ENCODE measurements at regions not wholly inside any gene's neighbourhood (a gene's known extent, or its start where the extent isn't known, plus 50 kb on each side); places are given as distances from the start of the nearest gene placed in this dataset.
"Not testable (repeated sequence)": the region's sequence is repeated elsewhere in the genome, so short reads cannot be mapped to it uniquely, and the experiment has no call there.

DNA sequence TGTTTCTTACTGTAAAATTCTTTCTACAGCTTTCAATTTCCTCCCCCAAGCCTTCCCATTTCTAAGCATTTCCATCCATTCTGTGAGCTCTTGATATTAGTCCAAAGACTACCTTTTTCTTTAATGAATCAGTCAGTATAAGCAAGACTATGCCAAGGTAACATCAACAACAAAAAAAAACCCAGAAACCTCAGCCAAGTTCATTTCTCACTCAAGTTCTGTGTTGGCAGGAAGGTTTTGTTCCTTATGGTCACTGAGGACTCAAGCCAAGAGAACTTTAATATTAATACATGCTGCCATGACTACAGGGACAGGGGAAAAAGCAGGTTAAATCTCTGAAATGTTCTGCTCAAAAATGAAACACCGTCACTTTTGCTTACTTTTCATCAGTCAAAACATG is 621.2 kb upstream of the NRP1 start:
- peak; percentile 15 for DNase-seq

DNA sequence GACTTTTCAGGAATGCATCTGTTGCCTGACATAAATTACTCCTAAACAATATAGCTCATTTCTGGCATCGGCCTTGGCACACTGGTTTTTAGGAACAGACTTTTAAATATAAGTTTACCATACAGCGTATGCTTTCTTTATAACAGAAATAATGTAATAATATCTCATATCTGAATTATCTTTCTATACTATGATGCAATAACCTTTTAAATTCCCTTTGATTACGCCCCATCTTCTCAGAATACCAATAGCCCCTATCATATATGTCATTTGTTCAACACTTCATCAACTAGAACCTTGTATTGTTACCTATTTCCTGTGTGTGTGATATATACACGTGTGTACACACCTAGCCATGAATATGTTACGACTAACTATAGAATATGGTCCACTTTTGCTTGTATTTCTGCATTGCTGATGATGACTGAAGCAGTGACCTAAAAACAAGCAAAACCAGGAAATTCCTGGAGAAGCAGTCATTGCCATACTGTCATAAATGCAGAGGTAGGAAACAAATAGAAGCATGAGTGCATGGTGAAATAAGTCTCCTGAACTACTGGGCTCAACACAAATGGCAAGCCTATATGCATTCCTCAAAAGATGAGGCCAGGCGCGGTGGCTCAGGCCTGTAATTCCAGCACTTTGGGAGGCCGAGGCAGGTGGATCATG is 618.4 kb upstream of the NRP1 start:
- peak; percentile 74 for DNase-seq

DNA sequence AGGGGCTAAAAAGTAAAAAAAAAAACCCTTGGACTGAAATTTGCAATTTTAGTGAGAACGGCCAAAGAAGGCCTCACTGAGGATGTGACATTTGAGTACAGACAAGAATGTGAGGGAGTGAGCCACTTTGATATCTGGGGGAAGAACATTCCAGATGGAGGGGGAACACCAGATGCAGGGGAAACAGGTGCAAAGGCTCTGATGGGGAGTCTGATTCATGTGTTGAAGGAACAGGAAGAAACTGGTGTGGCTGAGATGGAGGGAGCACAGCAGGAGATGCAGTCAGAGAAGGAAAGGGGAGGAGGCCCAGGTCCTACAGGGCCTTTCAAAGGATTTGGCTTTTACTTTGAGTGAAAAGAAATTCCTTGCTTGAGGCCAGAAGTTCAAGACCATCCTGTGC is 615.7 kb upstream of the NRP1 start:
- no peak for DNase-seq

DNA sequence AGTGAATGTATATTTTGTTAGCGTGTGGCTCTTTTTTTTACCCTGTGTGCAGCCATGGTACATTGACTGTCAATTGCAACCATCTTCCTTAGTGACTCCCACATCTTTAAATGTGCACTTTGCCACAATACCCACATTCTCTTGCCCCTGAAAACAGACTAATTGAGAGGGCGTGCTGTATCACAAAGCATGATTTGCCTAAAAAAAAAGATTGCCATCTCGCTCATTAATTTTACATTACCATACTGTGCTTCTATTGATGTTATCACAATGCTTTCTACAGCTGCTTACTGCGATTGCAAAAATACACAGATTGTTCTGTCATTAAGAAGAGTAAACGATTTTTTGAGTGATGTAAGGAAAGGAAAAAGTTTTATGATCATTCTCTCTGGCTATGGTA is 613.1 kb upstream of the NRP1 start:
- DNase-seq: no peak

DNA sequence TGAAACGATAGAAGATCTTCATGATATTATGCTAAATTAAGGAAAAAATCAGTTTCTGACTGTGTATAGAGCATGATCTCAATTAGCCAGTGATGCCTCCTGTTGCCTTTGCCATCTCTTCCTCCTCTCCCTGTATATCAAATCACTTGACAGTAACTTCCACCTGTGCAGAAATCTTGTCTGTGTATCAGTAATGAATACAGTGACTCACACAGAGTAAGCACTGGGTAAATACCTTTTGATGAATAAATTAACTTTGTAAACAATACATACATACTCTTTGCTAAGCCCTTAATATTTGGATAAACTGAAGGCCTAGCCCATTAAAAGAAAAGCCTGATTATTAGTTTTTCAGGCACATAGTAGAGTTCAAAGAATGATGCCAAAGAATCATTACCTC is 610.6 kb upstream of the NRP1 start:
- no peak for DNase-seq

DNA sequence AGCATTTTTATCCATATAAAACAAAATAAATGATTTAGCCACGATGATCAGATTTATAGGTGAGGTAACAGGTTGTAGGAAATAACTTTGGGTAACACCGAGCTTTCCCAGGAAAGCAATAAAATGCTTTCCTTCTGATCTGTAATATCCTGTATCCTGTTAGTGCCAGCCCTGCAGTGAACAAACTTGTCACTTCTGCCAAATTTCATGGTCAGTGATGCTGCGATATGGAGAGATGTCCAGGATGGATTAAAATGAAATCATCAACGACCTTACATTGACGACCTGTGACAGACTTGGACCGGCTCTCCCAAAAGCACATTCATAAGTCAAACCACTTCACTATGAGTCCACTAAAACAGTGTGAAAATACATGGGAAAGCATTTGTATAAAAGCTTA is 608.0 kb upstream of the NRP1 start:
- no peak for DNase-seq

DNA sequence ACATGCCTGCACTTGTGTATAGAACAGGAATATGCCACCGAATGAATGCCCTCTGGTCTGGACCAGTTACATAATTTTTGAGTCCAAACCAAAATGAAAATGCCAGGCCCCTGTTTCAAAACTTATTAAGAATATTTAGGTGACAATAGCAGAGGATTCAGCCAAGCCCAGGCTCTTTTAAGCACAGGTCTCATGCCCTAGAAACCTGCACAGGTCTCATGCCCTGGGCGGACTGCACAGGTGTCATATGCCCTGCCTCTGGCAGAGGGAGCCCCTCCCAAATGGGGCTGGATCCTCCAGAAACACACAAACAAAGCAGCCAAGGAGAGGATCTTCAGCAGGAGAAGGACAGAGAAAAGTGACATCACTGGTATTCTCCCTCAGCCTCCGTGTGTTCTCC is 605.4 kb upstream of the NRP1 start:
- no peak for DNase-seq

DNA sequence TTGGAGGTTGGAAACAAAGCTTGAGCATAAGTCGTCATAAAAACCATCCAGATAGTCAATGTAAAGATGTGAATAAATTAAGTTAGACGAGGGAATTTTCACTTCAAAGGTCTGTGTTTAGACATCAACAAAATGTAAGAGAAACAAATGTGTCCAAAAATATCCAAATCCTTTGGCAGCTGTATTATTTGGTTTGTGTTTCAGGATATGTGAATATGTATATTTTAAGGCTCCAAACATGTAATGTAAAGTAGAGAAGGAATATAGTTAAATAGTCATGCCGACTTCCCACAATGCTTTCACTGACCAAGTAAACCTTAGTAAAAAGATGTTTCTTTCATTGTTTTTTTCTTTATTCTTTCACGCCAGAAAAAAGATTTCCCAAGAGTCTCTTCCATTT is 604.9 kb upstream of the NRP1 start:
- DNase-seq: no peak

DNA sequence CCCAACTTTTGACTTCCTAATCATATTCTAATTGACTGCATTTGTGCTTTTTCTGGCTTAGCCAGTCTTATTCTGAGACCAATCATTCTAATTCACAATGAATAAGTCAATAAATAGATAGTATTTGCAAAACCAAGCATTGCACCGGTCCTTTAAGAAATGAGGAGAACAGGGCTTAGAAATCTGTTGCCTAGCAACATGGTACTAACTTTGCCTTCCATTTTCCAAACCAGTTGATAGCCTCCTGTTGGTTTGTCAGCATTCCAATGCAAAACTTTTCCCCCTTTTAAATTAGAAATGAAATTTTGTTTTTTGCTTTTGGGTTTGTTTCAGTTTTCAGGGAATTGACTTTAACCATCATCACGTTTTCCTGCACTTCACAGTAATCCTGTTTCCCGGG is 603.5 kb upstream of the NRP1 start:
- no peak for DNase-seq

DNA sequence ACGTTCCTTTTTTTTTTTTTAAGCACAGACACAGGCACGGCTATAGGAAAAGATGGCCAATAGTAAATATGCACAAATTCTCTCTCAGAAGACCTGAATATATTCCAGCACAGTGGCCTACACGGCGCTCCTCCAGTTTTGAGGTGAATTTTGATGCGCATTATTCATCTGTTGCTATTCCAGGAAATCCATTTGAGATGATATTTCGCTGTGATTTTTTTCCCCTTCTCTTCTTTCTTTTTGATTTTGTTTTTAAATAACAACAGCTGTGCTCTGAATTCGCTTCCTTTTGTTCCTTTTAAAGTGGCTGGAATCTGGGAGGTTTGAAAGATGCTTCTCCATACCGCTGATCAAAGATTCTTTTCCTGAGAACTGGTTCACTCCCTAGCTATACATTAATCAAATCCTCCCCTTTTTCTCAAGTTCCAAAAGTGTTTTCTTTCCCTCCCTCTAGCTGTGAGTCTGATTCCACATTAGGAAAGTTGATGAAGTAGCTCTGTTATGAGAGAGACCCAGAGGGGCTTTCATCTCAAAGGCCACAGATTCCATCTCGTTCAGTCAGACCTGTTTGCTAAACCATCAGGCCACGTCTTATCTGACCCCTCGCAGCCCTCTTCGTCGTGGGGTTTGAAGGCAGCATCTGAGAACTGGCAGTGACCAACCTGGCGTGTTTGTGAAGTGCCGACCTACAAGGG is 602.7 kb upstream of the NRP1 start:
- DNase-seq: no peak

DNA sequence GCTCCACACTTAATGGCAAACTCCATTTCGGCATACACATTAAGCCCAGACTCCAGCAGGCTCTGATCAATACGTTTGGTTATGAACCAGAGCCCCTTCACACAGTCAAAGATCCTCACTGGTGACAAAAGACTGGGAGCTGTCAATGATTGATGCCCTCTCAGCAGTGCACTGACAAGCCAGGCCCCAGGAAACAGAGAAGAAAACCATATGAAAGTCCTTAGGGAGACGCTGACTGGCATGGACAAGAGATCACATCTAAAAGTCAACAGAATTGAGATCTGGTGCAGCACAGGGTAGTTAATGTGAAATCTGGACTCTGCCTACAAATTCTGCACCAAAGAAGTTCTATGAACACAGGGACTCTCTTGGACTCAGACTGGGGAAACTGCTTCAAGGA is 600.9 kb upstream of the NRP1 start:
- DNase-seq: no peak

DNA sequence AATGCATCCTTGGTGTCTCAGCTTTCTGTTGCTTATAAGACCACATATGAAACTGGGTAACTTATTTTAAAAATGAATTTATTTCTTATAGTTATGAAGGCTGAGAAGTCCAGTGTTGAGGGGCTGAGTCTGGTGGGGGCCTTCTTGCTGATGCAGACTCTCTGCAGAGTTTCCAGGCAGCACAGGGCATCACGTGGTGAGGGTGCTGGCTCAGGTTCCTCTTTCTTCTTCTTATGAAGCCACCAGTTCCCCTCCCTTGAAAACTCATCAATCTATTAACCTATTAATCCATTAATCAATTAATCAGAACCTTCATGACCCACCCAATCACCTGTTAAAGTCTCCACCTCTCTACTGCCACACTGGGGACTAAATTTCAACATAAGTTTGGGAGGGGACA is 595.6 kb upstream of the NRP1 start:
- no peak for DNase-seq

DNA sequence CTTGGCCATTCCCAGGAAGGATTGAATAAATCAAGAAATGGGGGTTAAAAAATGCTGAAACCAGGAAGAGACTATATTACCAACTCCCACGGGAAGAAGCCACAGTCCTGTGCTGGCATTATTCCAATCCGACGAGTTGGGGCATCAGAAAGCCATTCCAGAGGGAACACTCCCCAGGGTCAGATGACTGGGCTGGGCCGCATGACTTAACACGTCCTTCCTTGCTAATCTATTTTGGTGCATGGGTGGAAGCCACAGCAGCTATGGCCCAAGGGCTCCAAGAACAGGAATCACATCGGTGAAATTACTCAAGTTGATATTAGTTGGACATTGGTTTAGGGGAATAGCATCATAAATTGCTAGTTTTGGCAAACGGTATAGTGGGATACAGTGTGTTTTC is 592.9 kb upstream of the NRP1 start:
- DNase-seq: peak; percentile 22

DNA sequence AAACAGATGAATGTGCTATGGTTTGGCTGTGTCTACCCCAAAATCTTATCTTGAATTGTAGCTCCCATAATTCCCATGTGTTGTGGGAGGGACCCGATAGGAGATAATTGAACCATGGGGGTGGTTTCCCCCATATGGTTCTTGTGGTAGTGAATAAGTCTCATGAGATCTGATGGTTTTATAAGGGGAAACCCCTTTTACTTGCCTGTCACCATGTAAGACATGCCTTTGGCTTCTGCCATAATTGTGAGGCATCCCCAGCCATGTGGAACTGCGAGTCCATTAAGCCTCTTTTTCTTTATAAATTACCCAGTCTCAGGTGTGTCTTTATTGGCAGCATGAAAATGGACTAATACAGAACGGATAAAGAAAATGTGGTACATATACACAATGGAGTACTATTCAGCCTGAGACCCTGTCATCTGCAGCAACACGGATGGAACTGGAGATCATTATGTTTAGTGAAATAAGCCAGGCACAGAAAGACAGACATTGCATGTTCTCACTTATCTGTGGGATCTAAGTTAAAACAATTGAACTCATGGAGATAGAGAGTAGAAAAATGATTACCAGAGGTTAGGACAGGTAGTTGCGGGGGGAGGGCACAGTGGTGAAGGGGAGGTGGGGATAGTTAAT is 587.6 kb upstream of the NRP1 start:
- no peak for DNase-seq

DNA sequence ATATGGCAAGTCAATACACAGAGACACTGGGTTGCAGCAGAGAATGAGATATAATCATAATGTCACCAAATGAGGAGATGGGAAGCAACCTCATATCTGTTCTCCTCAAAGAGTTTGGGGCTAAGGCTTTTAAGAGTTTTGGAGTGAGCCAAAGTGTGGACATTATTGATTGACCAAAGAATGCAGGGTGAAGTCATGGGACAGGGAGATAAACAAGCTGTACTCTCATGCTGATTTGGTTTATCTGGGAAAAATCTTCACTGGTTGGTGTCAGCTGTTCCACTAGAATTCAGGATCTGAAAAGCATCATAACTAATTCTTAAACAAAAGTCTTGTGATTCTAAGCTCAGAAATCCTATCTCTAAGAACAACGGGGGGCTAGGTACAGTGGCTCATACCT is 585.9 kb upstream of the NRP1 start:
- no peak for DNase-seq

DNA sequence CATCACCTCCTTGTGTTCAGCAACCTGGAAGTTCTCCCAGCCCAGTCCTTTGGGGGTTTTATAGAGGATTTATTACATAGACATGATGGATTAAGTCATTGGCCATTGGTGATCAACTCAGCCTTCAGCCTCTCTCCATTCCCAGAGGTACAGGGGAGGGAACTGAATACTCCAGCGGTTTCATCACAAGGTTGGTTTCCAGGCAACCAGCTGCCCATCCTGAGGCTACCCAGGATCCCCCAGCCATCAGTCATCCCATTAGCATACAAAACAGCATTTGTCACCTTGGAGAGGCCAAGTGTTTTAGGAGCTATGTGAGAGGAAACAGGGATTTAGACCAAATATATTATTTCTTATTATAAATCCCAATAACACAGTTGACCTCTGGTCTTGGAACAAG is 584.8 kb upstream of the NRP1 start:
- no peak for DNase-seq

DNA sequence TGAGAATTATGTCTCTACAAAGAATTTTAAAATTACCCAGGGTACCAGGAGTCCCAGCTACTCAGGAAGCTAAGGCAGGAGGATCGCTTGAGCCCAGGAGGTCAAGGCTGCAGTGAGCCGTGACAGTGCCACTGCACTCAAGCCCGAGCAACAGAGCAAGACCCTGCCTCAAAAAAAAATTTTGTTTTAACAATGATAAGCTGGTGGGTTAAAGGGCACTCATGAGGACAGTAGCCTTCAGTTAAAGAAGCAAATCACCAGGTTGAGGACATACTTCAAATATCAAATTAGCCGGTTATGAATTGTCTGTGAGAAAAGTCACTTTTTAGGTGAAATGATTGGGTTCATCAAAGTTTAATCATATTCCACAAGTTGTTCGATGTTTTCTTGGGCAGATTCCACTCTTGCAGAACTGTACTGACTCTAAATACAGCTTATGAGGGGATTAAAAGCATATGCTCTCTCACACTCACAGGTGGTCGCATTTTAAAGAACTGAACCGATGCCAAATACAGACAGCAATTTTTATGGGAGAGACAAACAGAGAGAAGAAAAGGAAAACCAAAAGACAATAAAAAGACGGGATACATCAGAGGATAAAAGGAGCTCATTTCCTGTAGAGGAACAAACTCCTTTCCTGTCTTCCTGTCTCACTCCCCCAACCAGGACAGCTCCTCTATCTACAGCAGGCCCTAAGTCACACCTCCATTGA is 582.8 kb upstream of the NRP1 start:
- DNase-seq: no peak

DNA sequence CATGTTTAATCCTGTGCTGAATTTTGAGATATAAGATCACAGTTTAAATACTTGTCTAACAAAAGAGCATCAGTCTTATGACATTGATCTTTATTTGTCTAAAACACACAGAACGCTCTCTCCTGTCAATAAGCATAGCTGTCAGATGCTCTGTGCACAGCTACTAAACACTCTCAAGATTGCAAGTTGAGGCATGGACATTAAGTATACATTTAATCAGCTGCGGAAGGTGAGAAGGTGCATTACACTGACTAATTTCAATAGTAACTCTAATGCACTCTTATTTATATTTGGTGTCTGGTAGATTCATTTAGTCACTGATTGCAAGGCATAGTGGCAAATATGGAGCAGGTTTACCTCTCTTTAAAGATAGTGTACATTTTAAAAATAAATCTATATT is 580.3 kb upstream of the NRP1 start:
- no peak for DNase-seq

DNA sequence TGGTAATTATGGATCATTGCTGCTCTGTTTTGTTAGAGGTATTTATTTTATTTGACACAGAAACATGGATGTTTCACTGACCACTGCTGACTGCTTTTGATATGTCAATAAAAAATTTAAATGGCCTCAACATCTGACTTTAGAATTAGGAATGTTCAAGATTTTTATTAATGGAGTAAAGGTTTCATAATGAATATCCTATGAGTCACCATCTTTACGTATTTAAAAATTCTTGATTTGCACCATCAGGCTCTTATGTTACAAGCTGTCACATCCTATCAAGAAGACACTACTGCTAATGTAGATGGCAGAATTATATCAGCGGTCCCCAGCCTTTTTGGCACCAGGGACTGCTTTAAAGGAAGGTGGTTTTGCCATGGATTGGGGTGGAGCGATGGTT is 578.7 kb upstream of the NRP1 start:
- DNase-seq: peak; percentile 37

DNA sequence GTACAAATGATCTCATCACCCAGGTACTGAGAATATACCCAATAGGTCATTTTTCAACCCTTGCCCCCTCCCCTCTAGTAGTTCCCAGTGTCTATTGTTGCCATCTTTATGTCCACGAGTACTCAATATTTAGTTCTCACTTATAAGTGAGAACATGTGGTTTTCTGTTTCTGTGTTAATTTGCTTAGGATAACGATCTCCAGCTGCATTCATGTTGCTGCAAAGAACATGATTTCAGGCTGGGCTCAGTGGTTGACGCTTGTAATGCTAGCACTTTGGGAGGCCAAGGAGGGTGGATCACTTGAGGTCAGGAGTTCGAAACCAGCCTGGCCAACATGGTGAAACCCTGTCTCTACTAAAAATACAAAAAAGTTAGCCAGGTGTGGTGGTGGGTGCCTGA is 575.0 kb upstream of the NRP1 start:
- not testable (repeated sequence) for DNase-seq

DNA sequence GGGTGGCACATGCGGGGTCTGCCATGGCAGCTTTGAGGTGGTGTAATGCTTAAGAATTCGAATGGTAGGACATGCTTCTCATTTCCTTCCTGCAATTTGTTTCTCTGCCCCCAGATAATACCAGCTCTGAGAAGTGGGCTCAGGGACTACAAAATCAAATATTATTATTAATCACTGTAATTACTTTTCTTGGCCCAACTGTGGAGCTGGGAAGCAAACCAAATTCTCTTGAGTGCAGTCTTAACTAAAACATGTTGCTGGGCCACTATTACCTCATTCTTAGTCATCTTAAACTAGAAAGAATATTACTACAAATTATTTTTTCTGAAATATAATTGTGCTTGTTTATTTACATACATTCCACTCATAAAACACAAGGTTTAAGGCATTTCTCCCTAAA is 566.7 kb upstream of the NRP1 start:
- peak; percentile 78 for DNase-seq

DNA sequence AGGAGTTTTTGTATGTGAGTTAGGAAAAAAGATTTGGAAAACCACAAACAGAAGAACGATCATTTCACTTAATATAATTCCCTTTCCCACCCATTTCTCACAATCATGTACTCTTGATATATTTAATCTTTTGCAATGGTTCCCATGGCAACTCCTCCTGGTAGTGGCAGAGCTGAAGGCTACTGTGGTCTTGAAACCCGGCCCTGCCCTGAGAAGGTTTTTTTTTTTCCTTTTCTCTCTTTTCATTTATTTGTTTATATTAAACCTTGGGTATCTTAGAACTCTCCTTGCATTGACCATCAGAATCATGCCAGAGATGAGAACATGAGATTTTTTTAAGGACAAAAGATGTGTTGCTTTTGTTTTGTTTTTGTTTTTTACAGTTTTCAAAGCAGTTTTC is 566.1 kb upstream of the NRP1 start:
- DNase-seq: peak; percentile 25

DNA sequence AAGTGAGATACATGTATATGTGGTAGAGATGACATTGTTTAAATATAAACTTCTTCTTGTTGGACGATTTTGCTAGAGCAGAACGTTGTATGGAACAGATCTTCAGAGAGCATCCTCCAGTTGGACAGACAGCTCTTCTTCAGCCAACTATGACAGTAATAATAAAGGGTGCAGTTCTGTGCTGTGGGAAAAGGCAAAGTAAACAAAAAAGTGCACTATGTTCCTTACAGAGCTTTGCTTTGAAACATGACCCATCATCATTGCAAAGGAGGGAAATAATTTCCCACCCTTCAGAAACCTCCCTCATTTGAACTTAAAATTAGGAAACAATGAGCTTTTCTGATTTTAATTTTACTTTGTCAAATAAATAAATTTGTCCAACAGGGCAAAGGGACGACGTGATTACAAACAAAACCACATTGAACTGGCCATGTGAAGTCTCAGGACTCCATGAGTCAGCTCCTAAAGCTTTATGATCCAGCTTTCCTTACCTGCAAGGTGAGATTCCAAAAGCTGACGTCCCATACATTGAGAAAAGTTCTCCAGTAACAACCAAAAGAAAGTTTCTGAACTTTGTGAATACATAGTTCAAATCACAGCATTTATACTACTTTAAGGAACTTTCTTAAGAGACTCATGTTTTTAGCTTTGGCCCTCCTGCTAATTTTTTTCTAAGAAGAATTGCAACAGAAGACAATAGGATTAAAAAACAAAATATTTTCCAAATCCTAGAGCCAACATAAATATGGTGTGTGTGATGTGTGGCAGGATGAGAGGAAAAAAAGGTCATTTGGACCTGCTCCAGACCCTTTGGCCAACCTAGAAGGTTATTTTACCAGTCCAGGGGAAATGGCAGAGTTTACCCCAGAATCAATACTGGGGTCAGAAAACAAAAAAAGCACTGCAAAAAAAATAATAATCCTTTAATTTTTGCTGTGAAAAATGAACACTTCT is 565.4 kb upstream of the NRP1 start:
- no peak for DNase-seq
